ENCODE measurements at regions not wholly inside any gene's neighbourhood (a gene's known extent, or its start where the extent isn't known, plus 50 kb on each side); places are given as distances from the start of the nearest gene placed in this dataset.

DNA sequence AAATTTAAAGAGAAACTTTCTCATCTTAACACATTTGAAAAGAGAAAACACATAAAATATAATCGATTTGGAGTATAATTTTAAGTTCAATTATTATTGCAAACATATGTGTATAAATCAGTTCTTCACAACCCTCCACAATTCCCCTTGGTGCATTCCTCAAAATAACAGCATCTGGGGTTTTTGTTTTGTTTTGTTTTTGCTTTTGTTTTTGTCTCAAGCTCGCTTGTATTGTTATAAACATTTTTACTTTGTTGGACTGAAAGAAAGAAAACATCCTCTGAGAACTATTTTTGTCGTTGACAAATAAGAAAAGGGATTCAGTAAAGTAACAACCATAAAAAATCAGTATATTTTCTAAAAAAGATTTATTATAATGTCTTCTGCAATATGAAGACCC is 60.2 kb upstream of the HIVEP1 start:
- TF ChIP-seq, protein P1, sequence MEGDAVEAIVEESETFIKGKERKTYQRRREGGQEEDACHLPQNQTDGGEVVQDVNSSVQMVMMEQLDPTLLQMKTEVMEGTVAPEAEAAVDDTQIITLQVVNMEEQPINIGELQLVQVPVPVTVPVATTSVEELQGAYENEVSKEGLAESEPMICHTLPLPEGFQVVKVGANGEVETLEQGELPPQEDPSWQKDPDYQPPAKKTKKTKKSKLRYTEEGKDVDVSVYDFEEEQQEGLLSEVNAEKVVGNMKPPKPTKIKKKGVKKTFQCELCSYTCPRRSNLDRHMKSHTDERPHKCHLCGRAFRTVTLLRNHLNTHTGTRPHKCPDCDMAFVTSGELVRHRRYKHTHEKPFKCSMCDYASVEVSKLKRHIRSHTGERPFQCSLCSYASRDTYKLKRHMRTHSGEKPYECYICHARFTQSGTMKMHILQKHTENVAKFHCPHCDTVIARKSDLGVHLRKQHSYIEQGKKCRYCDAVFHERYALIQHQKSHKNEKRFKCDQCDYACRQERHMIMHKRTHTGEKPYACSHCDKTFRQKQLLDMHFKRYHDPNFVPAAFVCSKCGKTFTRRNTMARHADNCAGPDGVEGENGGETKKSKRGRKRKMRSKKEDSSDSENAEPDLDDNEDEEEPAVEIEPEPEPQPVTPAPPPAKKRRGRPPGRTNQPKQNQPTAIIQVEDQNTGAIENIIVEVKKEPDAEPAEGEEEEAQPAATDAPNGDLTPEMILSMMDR (conservative IDR thresholded peaks at IDR 0.05 in 1 of 2, IDR thresholded peaks at IDR 0.05 in 1 of 2; ENCODE audit: extremely low read depth in 1 of 2, insufficient read depth in 1 of 2, low read depth in 1 of 2, low read length in 2 of 2): no peak
- no peak for TF ChIP-seq EZH2 (IDR thresholded peaks at IDR 0.05; ENCODE audit: borderline replicate concordance, low read length)

Measured in mammary epithelial cell (primary cell).